Gastroesophageal sphincter (tissue), 3 donors: ENCODE measurements at regions not wholly inside any gene's neighbourhood (a gene's known extent, or its start where the extent isn't known, plus 50 kb on each side); places are given as distances from the start of the nearest gene placed in this dataset.

Experiments used
- CTCF ChIP-seq, 4 experiments: fragments of 200-600 bp in 2 of 4; fragments of 450-650 bp in 2 of 4; sonication (generic) in 1 of 4; IDR thresholded peaks; one replicate each; pipeline ENCODE4 v1.5.1; 2017 to 2019; ENCODE audit warnings: antibody characterized with exemption in 4 of 4, mild to moderate bottlenecking in 2 of 4, moderate library complexity in 2 of 4
- EP300 ChIP-seq: sonication (generic); formaldehyde crosslinking; IDR thresholded peaks from one replicate; pipeline ENCODE4 v1.6.1; 2017; ENCODE audit warnings: antibody characterized with exemption, mild to moderate bottlenecking
- POLR2AphosphoS5 ChIP-seq: sonication (generic); formaldehyde crosslinking; IDR thresholded peaks from one replicate; pipeline ENCODE4 v1.6.1; 2017; ENCODE audit warnings: antibody characterized with exemption

- TF ChIP-seq POLR2AphosphoS5 (no peak), CTCF (IDR thresholded peaks at IDR 0.05) (no peak), EP300 (no peak)
These were observed 897.5 kb downstream of the PCDH7 start for GRCh38 chr4:31617667-31618066.
